ENCODE measurements at regions not wholly inside any gene's neighbourhood (a gene's known extent, or its start where the extent isn't known, plus 50 kb on each side); places are given as distances from the start of the nearest gene placed in this dataset.

- TF ChIP-seq E2F5 (CRISPR knock-in tag; IDR thresholded peaks at IDR 0.05): no peak
- TF ChIP-seq, protein P1, sequence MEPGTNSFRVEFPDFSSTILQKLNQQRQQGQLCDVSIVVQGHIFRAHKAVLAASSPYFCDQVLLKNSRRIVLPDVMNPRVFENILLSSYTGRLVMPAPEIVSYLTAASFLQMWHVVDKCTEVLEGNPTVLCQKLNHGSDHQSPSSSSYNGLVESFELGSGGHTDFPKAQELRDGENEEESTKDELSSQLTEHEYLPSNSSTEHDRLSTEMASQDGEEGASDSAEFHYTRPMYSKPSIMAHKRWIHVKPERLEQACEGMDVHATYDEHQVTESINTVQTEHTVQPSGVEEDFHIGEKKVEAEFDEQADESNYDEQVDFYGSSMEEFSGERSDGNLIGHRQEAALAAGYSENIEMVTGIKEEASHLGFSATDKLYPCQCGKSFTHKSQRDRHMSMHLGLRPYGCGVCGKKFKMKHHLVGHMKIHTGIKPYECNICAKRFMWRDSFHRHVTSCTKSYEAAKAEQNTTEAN (CRISPR knock-in tag; IDR thresholded peaks at IDR 0.05): no peak
- TF ChIP-seq, protein P2, sequence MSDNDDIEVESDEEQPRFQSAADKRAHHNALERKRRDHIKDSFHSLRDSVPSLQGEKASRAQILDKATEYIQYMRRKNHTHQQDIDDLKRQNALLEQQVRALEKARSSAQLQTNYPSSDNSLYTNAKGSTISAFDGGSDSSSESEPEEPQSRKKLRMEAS (CRISPR knock-in tag; IDR thresholded peaks at IDR 0.05): no peak
- TF ChIP-seq, protein P3, sequence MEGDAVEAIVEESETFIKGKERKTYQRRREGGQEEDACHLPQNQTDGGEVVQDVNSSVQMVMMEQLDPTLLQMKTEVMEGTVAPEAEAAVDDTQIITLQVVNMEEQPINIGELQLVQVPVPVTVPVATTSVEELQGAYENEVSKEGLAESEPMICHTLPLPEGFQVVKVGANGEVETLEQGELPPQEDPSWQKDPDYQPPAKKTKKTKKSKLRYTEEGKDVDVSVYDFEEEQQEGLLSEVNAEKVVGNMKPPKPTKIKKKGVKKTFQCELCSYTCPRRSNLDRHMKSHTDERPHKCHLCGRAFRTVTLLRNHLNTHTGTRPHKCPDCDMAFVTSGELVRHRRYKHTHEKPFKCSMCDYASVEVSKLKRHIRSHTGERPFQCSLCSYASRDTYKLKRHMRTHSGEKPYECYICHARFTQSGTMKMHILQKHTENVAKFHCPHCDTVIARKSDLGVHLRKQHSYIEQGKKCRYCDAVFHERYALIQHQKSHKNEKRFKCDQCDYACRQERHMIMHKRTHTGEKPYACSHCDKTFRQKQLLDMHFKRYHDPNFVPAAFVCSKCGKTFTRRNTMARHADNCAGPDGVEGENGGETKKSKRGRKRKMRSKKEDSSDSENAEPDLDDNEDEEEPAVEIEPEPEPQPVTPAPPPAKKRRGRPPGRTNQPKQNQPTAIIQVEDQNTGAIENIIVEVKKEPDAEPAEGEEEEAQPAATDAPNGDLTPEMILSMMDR (IDR thresholded peaks at IDR 0.05): no peak
- TF ChIP-seq TCF7 (CRISPR knock-in tag; IDR thresholded peaks at IDR 0.05; ENCODE audit: low read depth): no peak
- TF ChIP-seq ZNF138 (CRISPR knock-in tag; conservative IDR thresholded peaks at IDR 0.05): no peak
- TF ChIP-seq, protein P4, sequence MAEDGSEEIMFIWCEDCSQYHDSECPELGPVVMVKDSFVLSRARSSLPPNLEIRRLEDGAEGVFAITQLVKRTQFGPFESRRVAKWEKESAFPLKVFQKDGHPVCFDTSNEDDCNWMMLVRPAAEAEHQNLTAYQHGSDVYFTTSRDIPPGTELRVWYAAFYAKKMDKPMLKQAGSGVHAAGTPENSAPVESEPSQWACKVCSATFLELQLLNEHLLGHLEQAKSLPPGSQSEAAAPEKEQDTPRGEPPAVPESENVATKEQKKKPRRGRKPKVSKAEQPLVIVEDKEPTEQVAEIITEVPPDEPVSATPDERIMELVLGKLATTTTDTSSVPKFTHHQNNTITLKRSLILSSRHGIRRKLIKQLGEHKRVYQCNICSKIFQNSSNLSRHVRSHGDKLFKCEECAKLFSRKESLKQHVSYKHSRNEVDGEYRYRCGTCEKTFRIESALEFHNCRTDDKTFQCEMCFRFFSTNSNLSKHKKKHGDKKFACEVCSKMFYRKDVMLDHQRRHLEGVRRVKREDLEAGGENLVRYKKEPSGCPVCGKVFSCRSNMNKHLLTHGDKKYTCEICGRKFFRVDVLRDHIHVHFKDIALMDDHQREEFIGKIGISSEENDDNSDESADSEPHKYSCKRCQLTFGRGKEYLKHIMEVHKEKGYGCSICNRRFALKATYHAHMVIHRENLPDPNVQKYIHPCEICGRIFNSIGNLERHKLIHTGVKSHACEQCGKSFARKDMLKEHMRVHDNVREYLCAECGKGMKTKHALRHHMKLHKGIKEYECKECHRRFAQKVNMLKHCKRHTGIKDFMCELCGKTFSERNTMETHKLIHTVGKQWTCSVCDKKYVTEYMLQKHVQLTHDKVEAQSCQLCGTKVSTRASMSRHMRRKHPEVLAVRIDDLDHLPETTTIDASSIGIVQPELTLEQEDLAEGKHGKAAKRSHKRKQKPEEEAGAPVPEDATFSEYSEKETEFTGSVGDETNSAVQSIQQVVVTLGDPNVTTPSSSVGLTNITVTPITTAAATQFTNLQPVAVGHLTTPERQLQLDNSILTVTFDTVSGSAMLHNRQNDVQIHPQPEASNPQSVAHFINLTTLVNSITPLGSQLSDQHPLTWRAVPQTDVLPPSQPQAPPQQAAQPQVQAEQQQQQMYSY (CRISPR knock-in tag; IDR thresholded peaks at IDR 0.05): no peak
- no peak for TF ChIP-seq CBFB (CRISPR knock-in tag; IDR thresholded peaks at IDR 0.05; ENCODE audit: low read depth)
Measured at GRCh38 chr13:88162076-88162702, 491.0 kb downstream of the SLITRK5 start.
